ENCODE measurements at regions not wholly inside any gene's neighbourhood (a gene's known extent, or its start where the extent isn't known, plus 50 kb on each side); places are given as distances from the start of the nearest gene placed in this dataset.
"Not testable (repeated sequence)": the region's sequence is repeated elsewhere in the genome, so short reads cannot be mapped to it uniquely, and the experiment has no call there.

GRCh38 chr12:124140944-124141486, 153.9 kb upstream of the RFLNA start:
- peaks cover 10% of the 10 kb centered on the region for H3K9me3 Mint-ChIP-seq (ENCODE audit: insufficient read depth)
- intact Hi-C loops (cut with micrococcal nuclease) = no loop called here
- H3K4me3 Mint-ChIP-seq = no peak overlapping the region
- H3K4me1 Mint-ChIP-seq = no peaks in the 10 kb centered on the region
- H3K27me3 ChIP-seq (replicated peaks in 1 of 4; ENCODE audit: control extremely low read depth in 1 of 4, control insufficient read depth in 3 of 4, insufficient read depth in 4 of 4, low read length in 3 of 4) = peaks cover 0 to 2% (median 0%) of the 10 kb centered on the region in 4 experiments
- no peak overlapping the region for H3K4me2 ChIP-seq (replicated peaks; ENCODE audit: low read depth, low read length, poor library complexity, severe bottlenecking)
- POLR2A ChIA-PET = no interaction called here
- no peaks in the 10 kb centered on the region for H3K4me1 ChIP-seq (ENCODE audit: control insufficient read depth in 2 of 2, insufficient read depth in 2 of 2, low read length in 2 of 2)
- no peak overlapping the region for H2AFZ ChIP-seq (ENCODE audit: insufficient read depth, low read depth, low read length, poor library complexity, severe bottlenecking)
- TF ChIP-seq EZH2 (IDR thresholded peaks at IDR 0.05; ENCODE audit: borderline replicate concordance, insufficient read depth, low read depth, low read length, poor library complexity, severe bottlenecking) (no peak), CTCF (IDR thresholded peaks at IDR 0.05) (no peak)
- WGBS (ENCODE audit: insufficient coverage) = 39% methylated on average over 6 of the region's 7 CpGs
- ATAC-seq (ENCODE audit: low read depth) (no peak), DNase-seq (no peak)
- H3K79me2 ChIP-seq (ENCODE audit: control insufficient read depth, insufficient read depth, low read length) = no peaks in the 10 kb centered on the region
- H3K9ac ChIP-seq (ENCODE audit: low read length) = no peak overlapping the region
- H3K4me3 ChIP-seq (ENCODE audit: control extremely low read depth in 1 of 5, extremely low read depth in 1 of 5, insufficient read depth in 1 of 5, low read depth in 2 of 5, low read length in 4 of 5) = no peak overlapping the region
- no peaks in the 10 kb centered on the region for H3K36me3 ChIP-seq (replicated peaks in 1 of 2; ENCODE audit: control extremely low read depth in 1 of 2, control insufficient read depth in 1 of 2, extremely low read depth in 1 of 2, insufficient read depth in 2 of 2, low read length in 1 of 2)
- CTCF ChIA-PET = no interaction called here
- peaks cover 37% of the 10 kb centered on the region for H3K27me3 Mint-ChIP-seq
- H3K9me3 ChIP-seq (ENCODE audit: control extremely low read depth in 1 of 3, control insufficient read depth in 2 of 3, insufficient read depth in 1 of 3, low read length in 2 of 3) = peaks cover 2 to 17% (median 14%) of the 10 kb centered on the region in 3 donors
- H4K20me1 ChIP-seq (ENCODE audit: control insufficient read depth, insufficient read depth, low read length, poor library complexity, severe bottlenecking) = no peaks in the 10 kb centered on the region
- no peak overlapping the region for H3K27ac Mint-ChIP-seq
- no peak overlapping the region for H3K27ac ChIP-seq (ENCODE audit: low read length in 2 of 2)

- H3K27ac ChIP-seq (ENCODE audit: low read length in 2 of 2); intact Hi-C loops (cut with micrococcal nuclease); H3K79me2 ChIP-seq (ENCODE audit: control insufficient read depth, insufficient read depth, low read length); H3K4me3 Mint-ChIP-seq; H3K4me2 ChIP-seq (replicated peaks; ENCODE audit: low read depth, low read length, poor library complexity, severe bottlenecking); CTCF ChIA-PET; H3K4me3 ChIP-seq (ENCODE audit: control extremely low read depth in 1 of 5, extremely low read depth in 1 of 5, insufficient read depth in 1 of 5, low read depth in 2 of 5, low read length in 4 of 5); H3K27ac Mint-ChIP-seq; H4K20me1 ChIP-seq (ENCODE audit: control insufficient read depth, insufficient read depth, low read length, poor library complexity, severe bottlenecking); H3K36me3 ChIP-seq (replicated peaks in 1 of 2; ENCODE audit: control extremely low read depth in 1 of 2, control insufficient read depth in 1 of 2, extremely low read depth in 1 of 2, insufficient read depth in 2 of 2, low read length in 1 of 2); H2AFZ ChIP-seq (ENCODE audit: insufficient read depth, low read depth, low read length, poor library complexity, severe bottlenecking); DNase-seq; ATAC-seq (ENCODE audit: low read depth); H3K4me1 Mint-ChIP-seq; H3K9ac ChIP-seq (ENCODE audit: low read length); POLR2A ChIA-PET; H3K4me1 ChIP-seq (ENCODE audit: control insufficient read depth in 2 of 2, insufficient read depth in 2 of 2, low read length in 2 of 2); H3K27me3 ChIP-seq (replicated peaks in 1 of 4; ENCODE audit: control extremely low read depth in 1 of 4, control insufficient read depth in 3 of 4, insufficient read depth in 4 of 4, low read length in 3 of 4): not testable (repeated sequence)
- WGBS (ENCODE audit: insufficient coverage) = 23% methylated on average over 2 of the region's 3 CpGs
- Mint-ChIP-seq H3K27me3 (peaks cover 37% of the 10 kb centered on the region), H3K9me3 (ENCODE audit: insufficient read depth) (peaks cover 10% of the 10 kb centered on the region)
- peaks cover 2 to 17% (median 14%) of the 10 kb centered on the region in 3 donors for H3K9me3 ChIP-seq (ENCODE audit: control extremely low read depth in 1 of 3, control insufficient read depth in 2 of 3, insufficient read depth in 1 of 3, low read length in 2 of 3)
Observed at GRCh38 chr12:124141611-124142010, 153.3 kb upstream of the RFLNA start.

Measured in B cell (primary cell).